Epidermal melanocyte (primary cell): ENCODE measurements at regions not wholly inside any gene's neighbourhood (a gene's known extent, or its start where the extent isn't known, plus 50 kb on each side); places are given as distances from the start of the nearest gene placed in this dataset.

Source experiments
- DNase-seq: peaks from one replicate; pipeline ENCODE4 v3.0.0; 2011; ENCODE audit warnings: low spot score; ENCODE audit not compliant: insufficient read length

DNA sequence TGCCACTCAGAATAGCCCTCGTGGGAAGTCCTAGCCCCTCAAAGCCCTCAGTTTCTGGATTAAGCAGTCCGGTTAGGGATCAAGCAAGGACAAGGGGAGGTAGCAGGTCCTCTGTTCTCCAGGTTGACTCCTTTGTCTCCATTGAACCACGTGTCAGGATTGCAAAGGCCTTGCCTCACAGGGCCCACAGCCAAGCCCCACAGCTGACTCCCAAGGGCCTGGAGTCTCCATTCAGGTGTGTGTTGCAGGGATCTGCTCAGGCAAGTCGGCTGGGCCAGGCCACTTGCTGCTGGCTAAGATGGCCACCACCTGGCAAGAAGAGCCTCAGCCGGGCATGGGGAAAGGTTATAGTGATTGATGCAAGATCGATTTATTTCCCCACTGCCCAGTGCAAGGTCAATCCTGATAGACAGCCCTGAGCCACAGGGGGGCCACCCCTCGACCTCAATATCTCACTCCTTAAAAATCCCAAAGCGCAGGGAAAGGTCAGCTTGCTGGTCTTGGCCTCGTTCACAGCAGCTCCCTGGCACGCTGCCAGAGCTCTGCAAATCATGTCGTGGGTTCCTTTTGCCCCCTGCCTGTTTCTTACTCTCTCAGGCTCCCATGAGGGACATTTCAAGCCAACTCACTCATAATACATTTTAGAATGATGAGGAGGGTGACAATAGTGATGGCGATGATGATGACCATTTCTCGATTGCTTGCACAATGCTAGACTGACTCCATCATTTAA is 75.9 kb downstream of the EDN3 start:
- DNase-seq: no peak

GRCh38 chr20:59376998-59377397 is 76.6 kb downstream of the EDN3 start:
- no peak for DNase-seq

DNA sequence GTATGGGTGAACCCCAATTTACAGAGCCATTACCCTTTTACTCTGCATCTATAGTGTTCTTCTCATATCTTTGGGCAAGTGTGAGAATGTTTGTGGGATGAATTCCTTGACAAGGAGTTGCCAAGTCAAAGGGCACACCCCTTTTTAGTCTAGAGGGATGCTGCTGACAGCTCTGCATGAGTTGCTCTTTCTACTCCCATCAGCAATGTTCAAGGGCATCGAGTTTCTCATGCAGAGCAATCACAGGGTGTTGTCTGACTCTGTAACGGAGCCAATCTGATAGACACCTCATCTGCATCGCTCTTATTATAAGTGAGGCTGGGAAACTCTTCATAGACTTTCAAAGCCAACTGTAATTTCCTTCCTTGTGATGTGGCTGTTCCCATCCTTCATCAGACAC is 77.4 kb downstream of the EDN3 start:
- DNase-seq: no peak

- no peak for DNase-seq
These were observed 78.0 kb downstream of the EDN3 start for GRCh38 chr20:59378396-59378795.

GRCh38 chr20:59378966-59379365 is 78.6 kb downstream of the EDN3 start:
- DNase-seq: no peak

DNA sequence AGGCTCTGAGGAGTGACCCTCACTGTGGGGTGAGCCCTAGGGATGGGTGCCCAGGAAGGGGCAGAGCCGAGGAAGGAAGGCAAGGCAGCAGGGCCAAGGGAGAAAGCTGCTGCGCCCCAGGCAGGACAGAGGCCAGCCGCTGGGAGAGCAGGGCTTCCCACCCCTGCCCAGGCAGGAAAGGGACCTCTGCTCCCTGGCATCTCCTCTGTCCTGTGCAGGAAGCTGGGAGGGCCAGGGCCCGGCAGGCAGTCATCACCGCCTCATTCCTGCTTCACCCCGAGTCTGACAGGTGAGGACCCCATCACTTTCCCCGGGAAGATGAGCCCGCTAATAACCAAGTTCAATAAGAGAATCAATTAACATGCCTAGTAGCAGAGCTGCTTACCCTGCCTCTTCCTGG is 81.3 kb downstream of the EDN3 start:
- DNase-seq: no peak

GRCh38 chr20:59382157-59382725 is 81.8 kb downstream of the EDN3 start:
- no peak for DNase-seq

- no peak for DNase-seq
These were observed 82.5 kb downstream of the EDN3 start for GRCh38 chr20:59382907-59383306.

DNA sequence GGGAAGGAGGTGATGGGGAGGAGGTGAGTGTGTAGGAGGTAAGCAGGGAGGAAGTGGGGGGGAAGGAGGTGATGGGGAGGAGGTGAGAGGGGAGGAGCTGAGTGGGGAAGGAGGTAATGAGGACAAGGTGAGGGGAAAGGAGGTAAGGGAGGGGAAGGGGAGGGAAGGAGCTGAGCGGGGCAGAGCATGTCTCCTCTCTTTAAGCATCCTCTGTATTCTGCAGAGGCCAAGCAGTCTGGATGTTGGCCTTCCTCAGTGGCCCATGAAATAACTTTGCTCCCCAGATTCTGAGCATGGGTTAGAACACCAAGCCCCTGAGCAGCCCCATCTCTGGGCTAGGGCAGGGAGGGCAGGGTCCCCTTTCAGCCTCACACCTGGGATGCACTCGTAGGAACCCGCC is 84.6 kb downstream of the EDN3 start:
- DNase-seq: no peak

DNA sequence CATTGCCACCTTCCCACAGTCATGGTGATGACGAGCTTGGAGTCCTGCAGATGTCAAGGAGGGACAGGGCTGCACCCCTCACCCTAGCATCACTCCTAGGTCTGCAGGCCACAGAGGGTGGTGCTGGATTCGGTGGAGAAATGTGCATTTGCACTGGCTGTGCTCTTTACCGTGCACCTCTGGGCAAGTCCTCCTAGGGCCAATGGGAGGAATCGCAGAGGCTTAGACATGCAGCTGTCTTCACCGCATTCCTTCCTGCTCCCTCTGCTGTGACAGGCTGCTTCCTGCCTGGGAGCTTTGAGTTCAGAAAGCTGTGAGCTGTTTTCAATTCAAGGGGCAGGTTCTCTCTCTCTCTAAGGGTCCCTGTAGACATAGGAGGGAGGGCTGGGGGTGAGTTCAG is 85.1 kb downstream of the EDN3 start:
- no peak for DNase-seq

DNA sequence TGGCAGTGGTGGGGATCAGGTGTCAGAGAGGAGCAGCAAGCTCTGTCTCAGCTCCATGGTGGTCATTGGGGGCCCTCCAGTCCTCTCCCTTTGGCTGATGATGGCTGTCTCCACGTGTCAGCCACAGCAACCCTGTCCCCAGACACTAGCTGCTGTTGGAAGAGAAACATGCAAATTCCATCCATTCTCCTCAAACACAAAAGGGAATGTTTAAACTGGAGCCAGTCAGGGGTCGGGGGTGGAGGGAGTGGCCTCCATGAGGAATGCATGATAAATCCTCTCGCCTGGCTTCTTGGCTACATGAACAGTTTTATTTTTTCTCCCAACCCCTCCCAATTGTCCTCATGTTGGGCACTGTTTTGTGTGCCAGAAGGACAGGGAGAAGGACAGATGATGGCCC is 86.4 kb downstream of the EDN3 start:
- no peak for DNase-seq

DNA sequence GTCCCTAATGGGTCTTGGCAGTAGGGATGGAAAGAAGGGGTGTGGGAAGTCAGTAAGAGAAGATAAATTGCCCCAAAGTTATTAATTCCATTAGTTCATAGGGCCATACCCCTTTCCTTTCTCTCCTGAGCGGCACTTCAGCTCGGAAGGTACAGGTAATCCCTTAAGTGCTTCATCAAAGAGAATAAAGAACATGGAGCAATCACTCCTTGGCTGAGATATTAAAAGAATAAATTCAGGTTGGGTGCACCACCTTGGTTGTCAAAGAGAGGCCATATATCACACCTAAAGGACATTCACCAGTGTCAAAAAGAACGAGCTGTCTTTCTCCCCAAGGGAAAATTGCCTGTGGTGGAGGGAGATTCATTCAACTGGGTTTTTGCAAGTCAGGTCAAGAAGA is 87.5 kb downstream of the EDN3 start:
- no peak for DNase-seq

- no peak for DNase-seq
These were observed 88.0 kb downstream of the EDN3 start for GRCh38 chr20:59388402-59388801.

GRCh38 chr20:59390437-59390836 is 90.0 kb downstream of the EDN3 start:
- DNase-seq: no peak

- no peak for DNase-seq
These were observed 91.6 kb downstream of the EDN3 start for GRCh38 chr20:59391975-59392374.

GRCh38 chr20:59392736-59393135 is 92.3 kb downstream of the EDN3 start:
- no peak for DNase-seq

GRCh38 chr20:59393142-59393541 is 92.7 kb downstream of the EDN3 start:
- no peak for DNase-seq

DNA sequence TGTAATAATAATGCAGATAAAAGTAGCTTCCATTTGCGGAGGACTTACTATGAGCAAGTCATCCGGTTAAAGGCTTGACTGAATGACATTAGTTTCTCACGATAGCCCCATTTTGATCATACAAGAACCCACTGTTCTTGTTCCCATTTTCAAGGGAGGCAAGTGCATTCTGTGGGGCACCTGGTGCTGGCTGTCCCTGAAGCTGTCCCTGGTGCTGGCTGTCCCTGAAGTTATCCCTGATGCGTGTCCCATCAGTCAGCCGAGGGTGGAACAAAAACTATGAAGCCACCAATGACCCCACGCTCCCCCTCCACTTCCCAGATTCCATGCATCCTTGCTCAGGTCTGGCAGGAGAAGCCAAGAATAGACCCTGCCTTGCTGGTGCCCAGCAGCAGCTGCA is 95.3 kb downstream of the EDN3 start:
- DNase-seq: no peak

GRCh38 chr20:59398537-59399205 is 98.3 kb downstream of the EDN3 start:
- DNase-seq: no peak

DNA sequence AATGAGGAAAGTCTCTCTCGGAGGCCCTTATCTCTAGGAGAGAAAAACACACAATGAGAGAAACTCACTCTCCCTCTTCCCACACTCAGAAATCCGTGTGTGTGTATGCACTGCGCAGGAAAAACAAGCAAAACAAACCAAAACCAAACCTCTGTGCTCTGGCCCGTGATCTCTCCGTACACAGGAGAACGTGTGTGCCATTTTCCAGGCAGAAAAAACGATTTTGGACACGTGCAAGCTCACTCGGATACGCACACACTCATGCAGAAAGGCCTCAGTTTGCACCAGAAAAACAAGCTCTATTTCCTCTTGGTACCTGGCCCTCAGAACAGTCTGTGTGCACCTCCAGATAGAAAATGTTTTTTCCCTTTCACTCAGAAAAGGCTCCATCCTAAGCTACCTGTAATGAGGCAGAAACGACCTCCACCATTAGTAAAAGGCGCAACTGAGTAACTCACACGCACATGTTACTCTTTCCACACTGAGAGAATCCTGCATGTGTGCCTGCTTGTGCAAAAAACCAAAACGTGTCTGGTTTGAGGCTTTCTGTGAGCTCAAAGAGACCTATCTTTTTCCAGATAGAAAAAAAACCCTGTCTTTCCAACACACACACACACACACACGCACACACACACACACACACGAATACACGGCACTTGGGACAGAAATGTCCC is 99.2 kb downstream of the EDN3 start:
- DNase-seq: no peak

- no peak for DNase-seq
These were observed 100.3 kb downstream of the EDN3 start for GRCh38 chr20:59400708-59401107.

DNA sequence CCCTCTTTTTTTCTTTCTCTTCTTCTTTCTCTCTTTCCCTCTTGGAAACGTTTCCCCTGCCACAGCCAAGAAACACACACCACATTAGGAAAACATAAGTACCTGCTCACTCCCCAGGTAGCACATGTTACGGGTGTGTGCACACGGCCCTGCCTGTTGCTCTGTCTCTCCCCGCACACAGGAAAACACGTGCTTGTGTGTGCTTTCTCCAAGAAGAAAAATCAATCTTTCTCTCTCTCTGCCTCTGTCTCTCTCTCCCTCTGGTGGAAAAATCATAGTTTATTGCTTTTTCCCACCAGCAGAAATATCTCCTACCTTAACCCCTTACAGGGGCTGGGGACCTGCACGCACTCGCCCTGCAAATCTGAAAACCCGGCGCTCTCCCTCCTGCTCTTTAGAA is 102.3 kb downstream of the EDN3 start:
- DNase-seq: no peak
